Coronary artery (tissue), 2 donors: ENCODE measurements at regions not wholly inside any gene's neighbourhood (a gene's known extent, or its start where the extent isn't known, plus 50 kb on each side); places are given as distances from the start of the nearest gene placed in this dataset.
A peak's percentile ranks its signal among the peaks of the same experiment; 100 is the strongest.

Source experiments
- DNase-seq: peaks from one replicate; pipeline ENCODE4 v3.0.0-alpha.2; 2017; ENCODE audit warnings: low spot score
- H3K27ac ChIP-seq, 2 donors: fragments of 200-600 bp; sonication (generic); one replicate each; pipeline ENCODE4 v1.5.1; 2016 to 2019
- H3K4me3 ChIP-seq: fragments of 200-600 bp; sonication (generic); 2 replicates; pipeline ENCODE4 v1.5.1; 2016; ENCODE audit warnings: mild to moderate bottlenecking, moderate library complexity
- TF ChIP-seq, protein P1 (sequence below): fragments of 200-600 bp; sonication (generic); IDR thresholded peaks from one replicate; pipeline ENCODE4 v1.5.1; 2019; ENCODE audit warnings: antibody characterized with exemption

DNA sequence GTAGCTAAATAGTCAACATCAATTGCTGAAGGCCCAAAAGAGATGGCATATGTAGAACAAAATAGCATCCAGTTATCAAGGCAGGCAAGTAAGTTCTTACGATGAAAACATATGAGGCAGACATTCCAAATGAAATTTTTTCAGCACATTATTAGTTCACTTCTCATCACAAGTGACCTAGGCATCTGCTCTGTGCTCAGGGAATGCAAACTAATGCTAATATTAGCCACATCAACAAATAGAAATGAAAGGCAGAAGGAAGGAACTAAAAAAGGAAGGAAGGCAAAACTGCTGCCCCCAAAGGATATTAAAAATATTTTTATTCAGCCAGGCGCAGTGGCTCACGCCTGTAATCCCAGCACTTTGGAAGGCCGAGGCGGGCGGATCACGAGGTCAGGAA lies 51.2 kb upstream of the ROCK1 start:
- Histone ChIP-seq H3K4me3 (peak overlapping the region; percentile 9), H3K27ac (peak overlapping the region; percentile 58 to 73)
- TF ChIP-seq, protein P1, sequence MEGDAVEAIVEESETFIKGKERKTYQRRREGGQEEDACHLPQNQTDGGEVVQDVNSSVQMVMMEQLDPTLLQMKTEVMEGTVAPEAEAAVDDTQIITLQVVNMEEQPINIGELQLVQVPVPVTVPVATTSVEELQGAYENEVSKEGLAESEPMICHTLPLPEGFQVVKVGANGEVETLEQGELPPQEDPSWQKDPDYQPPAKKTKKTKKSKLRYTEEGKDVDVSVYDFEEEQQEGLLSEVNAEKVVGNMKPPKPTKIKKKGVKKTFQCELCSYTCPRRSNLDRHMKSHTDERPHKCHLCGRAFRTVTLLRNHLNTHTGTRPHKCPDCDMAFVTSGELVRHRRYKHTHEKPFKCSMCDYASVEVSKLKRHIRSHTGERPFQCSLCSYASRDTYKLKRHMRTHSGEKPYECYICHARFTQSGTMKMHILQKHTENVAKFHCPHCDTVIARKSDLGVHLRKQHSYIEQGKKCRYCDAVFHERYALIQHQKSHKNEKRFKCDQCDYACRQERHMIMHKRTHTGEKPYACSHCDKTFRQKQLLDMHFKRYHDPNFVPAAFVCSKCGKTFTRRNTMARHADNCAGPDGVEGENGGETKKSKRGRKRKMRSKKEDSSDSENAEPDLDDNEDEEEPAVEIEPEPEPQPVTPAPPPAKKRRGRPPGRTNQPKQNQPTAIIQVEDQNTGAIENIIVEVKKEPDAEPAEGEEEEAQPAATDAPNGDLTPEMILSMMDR, result no peak
- DNase-seq, result no peak

DNA sequence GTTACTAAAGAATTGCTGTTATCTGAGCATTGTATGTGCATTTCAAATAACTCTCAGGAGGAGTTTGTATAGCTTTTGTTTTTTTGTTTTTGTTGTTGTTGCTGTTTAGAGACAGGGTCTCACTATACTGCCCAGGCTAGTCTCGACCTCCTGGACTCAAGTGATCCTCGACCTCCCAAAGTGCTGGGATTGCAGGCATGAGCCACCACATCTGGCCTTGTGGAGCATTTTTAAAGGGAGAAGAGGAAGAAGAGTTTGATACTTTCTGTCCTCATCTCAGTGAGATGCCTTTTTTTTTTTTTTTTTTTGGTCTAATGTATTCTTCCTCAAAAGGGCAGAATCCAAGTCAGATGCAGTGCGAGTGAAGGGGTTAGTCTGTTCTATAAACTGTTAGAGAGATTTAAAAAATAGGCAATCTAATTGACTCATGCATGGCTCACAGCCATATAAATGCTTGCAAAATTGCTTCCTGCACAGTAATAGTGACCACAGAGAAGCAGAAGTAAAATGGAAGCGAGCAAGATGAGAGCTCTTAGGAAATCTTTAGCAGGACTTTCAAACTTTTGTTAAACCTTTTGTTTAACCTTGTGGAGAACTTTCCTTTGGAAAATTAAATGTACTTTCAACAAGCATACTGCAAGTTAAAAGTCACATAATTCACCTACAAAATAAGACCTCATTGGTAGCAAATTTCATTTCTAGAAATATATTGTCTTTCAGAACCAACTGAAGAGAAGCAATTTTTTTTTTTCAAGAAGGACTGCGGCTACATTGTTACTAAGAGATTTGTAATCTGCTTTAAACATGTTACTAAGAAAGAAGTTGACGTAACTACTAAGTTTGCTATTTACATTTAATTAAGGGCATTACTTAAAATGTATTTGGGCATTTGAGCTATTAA lies 52.3 kb upstream of the ROCK1 start:
- peak overlapping the region; percentile 58 to 73 for H3K27ac ChIP-seq
- no peak overlapping the region for H3K4me3 ChIP-seq
- TF ChIP-seq, protein P1, result no peak
- no peak for DNase-seq

DNA sequence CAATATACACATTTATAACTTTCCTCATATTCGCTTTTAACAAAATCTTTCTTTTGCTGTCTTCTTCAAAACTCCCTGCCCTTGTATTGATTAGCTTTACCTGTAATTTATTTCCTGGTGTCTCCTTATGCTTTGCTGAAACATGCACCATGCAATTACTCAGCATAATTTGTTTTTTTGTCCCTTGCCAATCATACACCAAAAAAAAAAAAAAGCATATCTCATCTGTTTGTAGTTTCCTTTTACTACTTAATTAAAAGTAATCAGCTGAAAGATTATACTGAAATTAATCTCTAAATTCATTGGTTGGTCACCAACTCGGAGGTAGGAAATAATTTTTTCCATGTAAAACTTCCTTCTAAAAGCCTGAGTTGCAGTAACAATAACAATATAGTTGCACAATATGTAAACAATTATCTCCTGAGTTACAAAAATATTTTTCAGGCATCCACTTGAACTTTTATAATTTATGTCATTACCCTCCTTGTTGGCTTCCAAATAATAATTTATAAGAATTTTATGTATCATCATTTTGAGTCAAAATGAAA lies 53.0 kb upstream of the ROCK1 start:
- H3K27ac ChIP-seq, result peak overlapping the region in 1 of 2 donors; percentile 15
- DNase-seq, result no peak
- no peak overlapping the region for H3K4me3 ChIP-seq
- TF ChIP-seq, protein P1, result no peak

DNA sequence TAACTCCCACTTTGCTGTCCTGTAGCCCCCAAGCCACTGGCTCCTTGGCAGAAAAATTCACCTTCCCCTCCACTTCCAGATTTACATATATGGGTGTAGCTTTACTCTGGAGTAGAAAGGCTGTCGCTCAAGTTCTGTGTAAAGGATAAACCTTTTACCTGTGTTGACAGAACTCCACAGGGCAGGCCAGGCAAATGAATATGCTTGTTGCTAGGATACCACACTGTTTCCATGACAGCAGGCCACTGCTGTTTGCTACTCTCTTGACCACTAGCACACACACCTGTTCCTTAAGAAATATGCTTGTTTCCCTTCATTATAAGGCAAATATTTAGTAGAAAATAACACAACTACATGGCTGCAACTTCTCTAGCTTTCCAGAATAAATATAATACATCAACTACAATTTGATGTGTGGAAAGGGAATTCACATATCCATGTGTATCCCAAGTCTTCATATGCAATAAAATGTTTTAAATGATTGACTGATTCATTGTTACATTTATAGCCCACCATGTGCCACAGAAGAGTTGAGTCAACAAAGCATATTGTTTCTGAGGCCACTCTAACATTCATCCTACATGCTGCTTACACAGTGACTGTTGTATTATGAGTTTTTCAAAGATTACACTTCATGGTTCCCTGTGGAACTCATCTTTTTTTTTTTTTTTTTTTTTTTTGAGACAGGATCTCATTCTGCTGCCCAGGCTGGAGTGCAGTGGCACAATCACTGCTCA lies 56.2 kb upstream of the ROCK1 start:
- no peak overlapping the region for H3K27ac ChIP-seq
- H3K4me3 ChIP-seq, result no peak overlapping the region
- DNase-seq, result no peak
- TF ChIP-seq, protein P1, result no peak

DNA sequence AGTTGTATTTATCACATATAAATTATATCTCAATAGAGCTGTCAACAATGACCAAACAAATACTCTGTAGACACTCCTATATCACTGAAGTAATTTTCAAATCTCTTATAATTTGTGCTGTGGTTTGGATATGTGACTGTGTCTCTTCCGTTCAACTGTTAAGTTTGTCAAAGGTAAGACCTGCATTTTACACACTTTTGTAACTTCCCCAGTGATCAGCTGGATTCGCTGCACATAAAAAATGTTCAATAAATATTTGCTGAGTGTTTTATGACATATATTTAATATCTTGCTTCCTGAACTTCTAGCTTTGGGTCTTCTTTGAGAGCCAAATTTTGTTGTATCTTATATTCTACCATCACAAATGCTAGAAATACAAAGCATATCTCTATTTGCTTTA lies 57.3 kb upstream of the ROCK1 start:
- Histone ChIP-seq H3K27ac (no peak overlapping the region), H3K4me3 (no peak overlapping the region)
- TF ChIP-seq, protein P1, result no peak
- no peak for DNase-seq

DNA sequence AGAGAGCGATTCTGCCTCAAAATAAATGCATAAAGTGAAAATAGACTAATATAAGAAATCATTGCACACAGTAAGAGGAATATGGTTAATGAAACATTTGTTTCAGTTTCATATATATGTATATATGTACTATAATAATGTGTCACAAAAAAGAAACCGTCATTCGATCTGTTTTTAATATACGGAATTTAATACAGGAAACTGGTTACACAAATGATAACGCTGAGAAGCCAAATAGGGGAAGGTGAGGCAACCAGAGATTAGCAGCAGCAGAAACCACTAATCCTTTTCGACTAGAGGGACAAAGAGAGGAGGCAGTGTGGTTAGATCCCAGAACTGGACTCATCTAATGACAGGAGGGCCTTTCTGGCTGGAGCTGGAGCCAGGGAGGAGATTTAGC lies 64.2 kb upstream of the GREB1L start:
- H3K27ac ChIP-seq, result no peak overlapping the region
- TF ChIP-seq, protein P1, result no peak
- no peak for DNase-seq
- no peak overlapping the region for H3K4me3 ChIP-seq
